H1 (cell line): ENCODE measurements at regions not wholly inside any gene's neighbourhood (a gene's known extent, or its start where the extent isn't known, plus 50 kb on each side); places are given as distances from the start of the nearest gene placed in this dataset.

ENCODE experiments used
- EP300 ChIP-seq, 2 experiments: IDR thresholded peaks; 1 replicate in 1 of 2; 2 replicates in 1 of 2; pipeline ENCODE4 v1.6.1; 2011 to 2012; ENCODE audit warnings: low read depth in 2 of 2, low read length in 2 of 2, mild to moderate bottlenecking in 2 of 2, borderline replicate concordance in 1 of 2, inconsistent platforms in 1 of 2, moderate library complexity in 1 of 2
- TF ChIP-seq, protein P1 (sequence below): fragments of 300-600 bp; sonication (generic); IDR thresholded peaks from 2 replicates; pipeline ENCODE4 v1.7.1; 2012; ENCODE audit warnings: low read length, moderate library complexity, mild to moderate bottlenecking, inconsistent platforms; ENCODE audit not compliant: insufficient replicate concordance

GRCh38 chr2:67930156-67930555 is 132.6 kb downstream of the C1D start (continued):
- TF ChIP-seq, protein P1, sequence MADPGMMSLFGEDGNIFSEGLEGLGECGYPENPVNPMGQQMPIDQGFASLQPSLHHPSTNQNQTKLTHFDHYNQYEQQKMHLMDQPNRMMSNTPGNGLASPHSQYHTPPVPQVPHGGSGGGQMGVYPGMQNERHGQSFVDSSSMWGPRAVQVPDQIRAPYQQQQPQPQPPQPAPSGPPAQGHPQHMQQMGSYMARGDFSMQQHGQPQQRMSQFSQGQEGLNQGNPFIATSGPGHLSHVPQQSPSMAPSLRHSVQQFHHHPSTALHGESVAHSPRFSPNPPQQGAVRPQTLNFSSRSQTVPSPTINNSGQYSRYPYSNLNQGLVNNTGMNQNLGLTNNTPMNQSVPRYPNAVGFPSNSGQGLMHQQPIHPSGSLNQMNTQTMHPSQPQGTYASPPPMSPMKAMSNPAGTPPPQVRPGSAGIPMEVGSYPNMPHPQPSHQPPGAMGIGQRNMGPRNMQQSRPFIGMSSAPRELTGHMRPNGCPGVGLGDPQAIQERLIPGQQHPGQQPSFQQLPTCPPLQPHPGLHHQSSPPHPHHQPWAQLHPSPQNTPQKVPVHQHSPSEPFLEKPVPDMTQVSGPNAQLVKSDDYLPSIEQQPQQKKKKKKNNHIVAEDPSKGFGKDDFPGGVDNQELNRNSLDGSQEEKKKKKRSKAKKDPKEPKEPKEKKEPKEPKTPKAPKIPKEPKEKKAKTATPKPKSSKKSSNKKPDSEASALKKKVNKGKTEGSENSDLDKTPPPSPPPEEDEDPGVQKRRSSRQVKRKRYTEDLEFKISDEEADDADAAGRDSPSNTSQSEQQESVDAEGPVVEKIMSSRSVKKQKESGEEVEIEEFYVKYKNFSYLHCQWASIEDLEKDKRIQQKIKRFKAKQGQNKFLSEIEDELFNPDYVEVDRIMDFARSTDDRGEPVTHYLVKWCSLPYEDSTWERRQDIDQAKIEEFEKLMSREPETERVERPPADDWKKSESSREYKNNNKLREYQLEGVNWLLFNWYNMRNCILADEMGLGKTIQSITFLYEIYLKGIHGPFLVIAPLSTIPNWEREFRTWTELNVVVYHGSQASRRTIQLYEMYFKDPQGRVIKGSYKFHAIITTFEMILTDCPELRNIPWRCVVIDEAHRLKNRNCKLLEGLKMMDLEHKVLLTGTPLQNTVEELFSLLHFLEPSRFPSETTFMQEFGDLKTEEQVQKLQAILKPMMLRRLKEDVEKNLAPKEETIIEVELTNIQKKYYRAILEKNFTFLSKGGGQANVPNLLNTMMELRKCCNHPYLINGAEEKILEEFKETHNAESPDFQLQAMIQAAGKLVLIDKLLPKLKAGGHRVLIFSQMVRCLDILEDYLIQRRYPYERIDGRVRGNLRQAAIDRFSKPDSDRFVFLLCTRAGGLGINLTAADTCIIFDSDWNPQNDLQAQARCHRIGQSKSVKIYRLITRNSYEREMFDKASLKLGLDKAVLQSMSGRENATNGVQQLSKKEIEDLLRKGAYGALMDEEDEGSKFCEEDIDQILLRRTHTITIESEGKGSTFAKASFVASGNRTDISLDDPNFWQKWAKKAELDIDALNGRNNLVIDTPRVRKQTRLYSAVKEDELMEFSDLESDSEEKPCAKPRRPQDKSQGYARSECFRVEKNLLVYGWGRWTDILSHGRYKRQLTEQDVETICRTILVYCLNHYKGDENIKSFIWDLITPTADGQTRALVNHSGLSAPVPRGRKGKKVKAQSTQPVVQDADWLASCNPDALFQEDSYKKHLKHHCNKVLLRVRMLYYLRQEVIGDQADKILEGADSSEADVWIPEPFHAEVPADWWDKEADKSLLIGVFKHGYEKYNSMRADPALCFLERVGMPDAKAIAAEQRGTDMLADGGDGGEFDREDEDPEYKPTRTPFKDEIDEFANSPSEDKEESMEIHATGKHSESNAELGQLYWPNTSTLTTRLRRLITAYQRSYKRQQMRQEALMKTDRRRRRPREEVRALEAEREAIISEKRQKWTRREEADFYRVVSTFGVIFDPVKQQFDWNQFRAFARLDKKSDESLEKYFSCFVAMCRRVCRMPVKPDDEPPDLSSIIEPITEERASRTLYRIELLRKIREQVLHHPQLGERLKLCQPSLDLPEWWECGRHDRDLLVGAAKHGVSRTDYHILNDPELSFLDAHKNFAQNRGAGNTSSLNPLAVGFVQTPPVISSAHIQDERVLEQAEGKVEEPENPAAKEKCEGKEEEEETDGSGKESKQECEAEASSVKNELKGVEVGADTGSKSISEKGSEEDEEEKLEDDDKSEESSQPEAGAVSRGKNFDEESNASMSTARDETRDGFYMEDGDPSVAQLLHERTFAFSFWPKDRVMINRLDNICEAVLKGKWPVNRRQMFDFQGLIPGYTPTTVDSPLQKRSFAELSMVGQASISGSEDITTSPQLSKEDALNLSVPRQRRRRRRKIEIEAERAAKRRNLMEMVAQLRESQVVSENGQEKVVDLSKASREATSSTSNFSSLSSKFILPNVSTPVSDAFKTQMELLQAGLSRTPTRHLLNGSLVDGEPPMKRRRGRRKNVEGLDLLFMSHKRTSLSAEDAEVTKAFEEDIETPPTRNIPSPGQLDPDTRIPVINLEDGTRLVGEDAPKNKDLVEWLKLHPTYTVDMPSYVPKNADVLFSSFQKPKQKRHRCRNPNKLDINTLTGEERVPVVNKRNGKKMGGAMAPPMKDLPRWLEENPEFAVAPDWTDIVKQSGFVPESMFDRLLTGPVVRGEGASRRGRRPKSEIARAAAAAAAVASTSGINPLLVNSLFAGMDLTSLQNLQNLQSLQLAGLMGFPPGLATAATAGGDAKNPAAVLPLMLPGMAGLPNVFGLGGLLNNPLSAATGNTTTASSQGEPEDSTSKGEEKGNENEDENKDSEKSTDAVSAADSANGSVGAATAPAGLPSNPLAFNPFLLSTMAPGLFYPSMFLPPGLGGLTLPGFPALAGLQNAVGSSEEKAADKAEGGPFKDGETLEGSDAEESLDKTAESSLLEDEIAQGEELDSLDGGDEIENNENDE = peak; percentile 75
- TF ChIP-seq EP300 (IDR thresholded peaks at IDR 0.05; ENCODE audit: borderline replicate concordance in 1 of 2, low read depth in 2 of 2, low read length in 2 of 2) = peak in 1 of 2 experiments; percentile 30; a peak in 1 of 3 replicates
